NCI-H82 (cell line): ENCODE measurements at regions not wholly inside any gene's neighbourhood (a gene's known extent, or its start where the extent isn't known, plus 50 kb on each side); places are given as distances from the start of the nearest gene placed in this dataset.

Source experiments
- DNase-seq: peaks from one replicate; lab custom pipeline; 2025; lab: John Stamatoyannopoulos, UW

DNA sequence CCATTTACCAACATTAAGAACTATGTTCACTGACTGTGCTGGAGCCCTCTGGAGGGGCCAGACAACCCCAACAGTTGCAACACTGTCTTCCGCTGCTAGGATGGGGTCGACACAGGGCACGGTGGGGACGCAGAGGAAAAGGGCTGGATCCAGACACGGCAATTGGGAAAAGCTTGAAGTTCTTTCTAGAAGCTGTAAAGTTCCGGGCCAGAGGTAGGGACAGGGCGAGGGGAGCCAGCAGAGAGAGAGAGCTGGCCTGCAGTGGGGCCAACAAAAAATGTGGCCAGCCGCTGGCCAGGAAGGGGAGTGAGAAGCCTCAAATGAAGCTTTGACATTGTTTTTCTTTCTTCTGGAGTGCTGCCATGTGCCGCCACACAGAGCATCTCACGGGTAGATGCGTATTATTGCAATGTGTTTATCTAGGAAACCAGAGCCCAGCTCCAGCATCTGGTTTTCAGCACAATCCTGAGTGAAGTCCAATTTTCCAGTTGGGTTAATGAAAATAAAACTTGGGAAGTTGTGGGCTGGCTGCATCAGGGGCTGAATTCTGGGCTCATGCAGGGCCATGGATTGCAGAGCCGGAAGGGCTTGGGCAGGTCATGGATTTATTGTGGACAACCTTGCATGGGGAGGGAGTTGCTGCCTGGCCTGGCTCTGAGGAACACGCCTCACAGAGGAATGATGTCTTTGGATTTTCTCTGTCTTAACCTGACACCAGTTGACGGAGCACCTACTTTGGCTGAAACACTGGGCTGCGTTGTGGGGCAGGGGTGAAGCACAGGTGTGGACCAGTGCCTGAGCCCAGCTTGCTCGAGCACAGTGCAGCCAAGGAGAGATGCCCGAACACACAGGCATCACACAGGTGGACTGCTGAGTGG lies 67.6 kb upstream of the AMPD3 start:
- DNase-seq = no peak

DNA sequence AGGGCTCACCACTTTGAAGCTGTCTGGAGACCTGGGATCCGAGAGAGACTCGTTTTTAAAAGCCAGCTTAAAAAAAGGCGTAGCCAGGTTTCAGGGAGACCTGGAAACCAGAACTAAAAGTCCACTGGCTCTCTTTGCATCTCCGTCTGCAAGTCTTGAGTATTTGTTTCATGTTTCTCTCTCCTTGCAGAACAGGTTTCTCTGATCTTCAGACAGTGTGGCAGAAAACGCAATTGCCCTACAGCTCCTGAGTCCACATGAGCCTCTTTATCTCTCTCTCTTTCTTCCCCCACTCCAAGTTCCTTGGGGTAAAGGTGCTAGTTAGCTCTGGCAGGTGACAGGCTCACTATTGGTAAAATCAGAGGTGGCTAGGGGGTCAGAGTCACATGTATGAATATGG lies 67.0 kb upstream of the AMPD3 start:
- DNase-seq = no peak

- no peak for DNase-seq
Measured at GRCh38 chr11:10388574-10388973, 66.5 kb upstream of the AMPD3 start.

GRCh38 chr11:10390375-10390774 lies 64.7 kb upstream of the AMPD3 start:
- DNase-seq = no peak

GRCh38 chr11:10392095-10393079 lies 62.7 kb upstream of the AMPD3 start:
- DNase-seq = peak; percentile 33

- no peak for DNase-seq
Measured at GRCh38 chr11:10394229-10395101, 60.6 kb upstream of the AMPD3 start.

GRCh38 chr11:10395166-10395897 lies 59.7 kb upstream of the AMPD3 start:
- no peak for DNase-seq

DNA sequence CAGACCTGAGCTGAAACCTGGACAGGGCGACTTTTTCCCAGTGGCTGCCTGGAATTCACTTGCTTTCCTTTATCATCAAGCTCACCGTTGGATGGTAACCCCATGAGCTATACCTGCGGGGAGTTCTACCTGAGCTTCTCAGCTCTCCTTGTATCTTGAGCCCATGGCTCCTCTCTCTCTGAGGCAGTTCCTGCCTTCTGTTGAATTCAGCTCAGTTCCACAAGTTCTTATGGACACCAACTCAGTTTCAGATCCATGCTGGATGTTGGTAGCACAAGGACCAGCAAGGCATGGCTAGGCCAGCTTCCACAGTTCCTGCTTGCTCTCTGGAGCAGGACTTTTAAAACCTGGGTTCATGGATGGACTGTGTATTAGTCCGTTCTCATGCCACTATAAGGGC lies 58.3 kb upstream of the AMPD3 start:
- no peak for DNase-seq

DNA sequence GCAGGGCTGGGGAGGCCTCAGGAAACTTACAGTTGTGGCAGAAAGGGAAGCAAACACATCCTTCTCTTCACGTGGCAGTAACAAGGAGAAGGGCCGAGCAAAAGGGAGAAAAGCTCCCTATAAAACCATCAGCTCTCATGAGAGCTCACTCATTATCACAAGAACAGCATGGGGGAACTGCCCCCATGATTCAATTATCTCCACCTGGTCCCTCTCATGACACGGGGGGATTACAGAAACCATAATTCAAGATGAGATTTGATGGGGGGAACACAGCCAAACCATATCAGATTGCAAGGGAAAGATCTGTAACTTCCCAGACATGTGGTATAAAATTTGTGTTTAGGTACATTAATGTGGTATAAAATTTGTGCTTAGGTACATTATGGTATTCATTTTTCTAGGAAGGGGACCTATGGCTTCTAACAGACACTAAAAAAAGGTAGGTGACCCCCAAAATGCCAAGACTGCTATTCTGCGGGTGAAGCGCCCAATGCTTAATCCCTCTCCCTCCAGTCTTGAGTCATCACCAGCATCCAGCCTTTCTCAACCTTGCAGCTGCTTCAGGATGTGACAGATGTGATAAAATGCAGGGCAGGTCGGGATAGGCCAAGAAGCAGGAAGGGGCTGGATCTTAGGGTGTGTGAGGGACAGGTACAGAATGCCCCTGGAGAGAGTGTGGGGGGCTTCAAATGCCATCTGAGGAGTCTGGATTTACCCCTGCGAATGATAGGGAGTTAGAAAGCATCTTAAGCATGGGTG lies 57.7 kb upstream of the AMPD3 start:
- DNase-seq = peak; percentile 44

DNA sequence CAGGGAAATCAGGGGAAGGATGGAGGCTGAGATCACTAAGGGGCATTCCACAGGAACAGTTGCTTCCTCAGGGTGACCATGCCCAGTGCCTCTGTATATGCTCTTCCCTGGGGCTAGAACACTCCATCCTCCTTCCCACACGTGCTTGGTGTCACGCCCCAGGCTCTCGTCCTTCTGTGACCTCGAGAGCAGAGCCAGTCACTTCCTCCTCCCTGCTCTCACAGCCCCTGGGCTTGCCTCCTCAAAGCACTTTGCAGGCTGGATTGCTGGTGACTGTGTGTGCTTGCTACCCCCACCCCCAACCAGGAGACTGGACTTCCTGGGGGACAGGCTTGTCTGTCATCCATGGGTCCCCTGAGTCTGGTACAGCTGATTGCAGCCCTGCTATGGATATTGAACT lies 56.5 kb upstream of the AMPD3 start:
- DNase-seq = no peak

DNA sequence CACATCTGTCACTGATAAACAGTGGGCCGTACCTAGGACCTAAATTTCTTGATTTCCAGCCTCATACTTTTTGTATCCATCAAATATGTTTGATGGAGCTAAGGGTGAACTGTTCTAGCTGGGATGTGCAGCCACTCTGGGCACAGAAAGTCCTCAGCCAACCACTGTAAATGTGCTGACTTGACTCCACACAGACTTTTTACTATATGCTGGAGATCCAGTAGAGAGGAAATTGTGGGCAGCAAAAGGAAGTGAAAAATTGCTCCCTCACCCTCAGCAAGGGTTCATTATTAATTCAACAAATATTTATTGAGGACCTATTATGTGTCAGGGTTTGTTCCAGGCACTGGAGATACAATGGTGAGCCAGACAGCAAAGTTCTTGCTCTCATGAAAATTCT lies 54.2 kb upstream of the AMPD3 start:
- DNase-seq = no peak

- DNase-seq = no peak
Measured at GRCh38 chr11:10401256-10401655, 53.8 kb upstream of the AMPD3 start.

- DNase-seq = no peak
Measured at GRCh38 chr11:10401696-10402392, 53.2 kb upstream of the AMPD3 start.
